A673 (cell line): ENCODE measurements at regions not wholly inside any gene's neighbourhood (a gene's known extent, or its start where the extent isn't known, plus 50 kb on each side); places are given as distances from the start of the nearest gene placed in this dataset.

ENCODE experiments used
- CTCF ChIP-seq: fragments of 300-800, 200-600 bp; sonication (generic); conservative IDR thresholded peaks from 2 replicates; pipeline ENCODE4 v1.5.1; 2017; ENCODE audit warnings: low read depth, mild to moderate bottlenecking, antibody characterized with exemption, low read length, moderate library complexity, mixed read lengths
- EZH2 ChIP-seq: fragments of 200-600 bp; sonication (generic); IDR thresholded peaks from 2 replicates; pipeline ENCODE4 v1.6.1; 2017; ENCODE audit warnings: borderline replicate concordance, low read depth, mild to moderate bottlenecking, mixed read lengths, antibody characterized with exemption, low read length; ENCODE audit not compliant: poor library complexity, severe bottlenecking

- no peak for TF ChIP-seq EZH2
- no peak for TF ChIP-seq CTCF
Measured at GRCh38 chr5:137566118-137566541, 67.0 kb upstream of the SPOCK1 start.
